Endothelial cell of umbilical vein (primary cell): ENCODE measurements at regions not wholly inside any gene's neighbourhood (a gene's known extent, or its start where the extent isn't known, plus 50 kb on each side); places are given as distances from the start of the nearest gene placed in this dataset.

Experiments
- BruUV-seq: library from RNA; stranded (reverse); fragments of 400-500 nt; replicated peaks from 2 replicates; lab custom pipeline; 2021; lab: Mats Ljungman, UMichigan
- CTCF ChIA-PET: fragments of 300-600, 350-600 bp; sonication (Branson Sonifier 250); formaldehyde crosslinking; loops from one replicate; lab custom pipeline; 2021; ENCODE audit warnings: antibody characterized with exemption, inconsistent platforms; lab: Charles Lee
- POLR2A ChIA-PET: fragments of 300-600, 350-600 bp; sonication (Branson Sonifier 250); formaldehyde crosslinking; loops from one replicate; lab custom pipeline; 2021; ENCODE audit warnings: antibody characterized with exemption, inconsistent platforms; lab: Charles Lee
- DNase-seq: peaks from one replicate; pipeline ENCODE4 v3.0.0-alpha.2; 2011; ENCODE audit warnings: low read depth, low spot score
- FAIRE-seq: peaks from 2 replicates; lab custom pipeline; 2011; peaks lifted over from hg19 to GRCh38; lab: Jason Lieb, UNC
- H2AFZ ChIP-seq: 2 replicates; pipeline ENCODE4 v1.6.0; 2012; ENCODE audit warnings: low read depth, low read length, control low read depth, inconsistent platforms
- H3K27ac ChIP-seq: 2 replicates; pipeline ENCODE4 v1.5.1; 2011; ENCODE audit warnings: low read depth, mild to moderate bottlenecking, control low read depth, low read length, moderate library complexity; ENCODE audit not compliant: insufficient read depth
- H3K27me3 ChIP-seq, 2 experiments: 2 replicates each; pipeline versions ENCODE4 v1.6.0 to v1.6.1; 2011; ENCODE audit warnings: low read length in 2 of 2, mixed read lengths in 1 of 2; ENCODE audit not compliant: control insufficient read depth in 2 of 2, insufficient read depth in 2 of 2
- H3K36me3 ChIP-seq, 2 experiments: 2 replicates in 1 of 2; 3 replicates in 1 of 2; pipeline ENCODE4 v1.5.1; 2011; ENCODE audit warnings: low read length in 2 of 2, mild to moderate bottlenecking in 1 of 2, moderate library complexity in 1 of 2; ENCODE audit not compliant: control insufficient read depth in 2 of 2, insufficient read depth in 2 of 2; ENCODE audit errors: extremely low read depth in 1 of 2
- H3K4me1 ChIP-seq: 3 replicates; pipeline ENCODE4 v1.5.1; 2011; ENCODE audit warnings: mild to moderate bottlenecking, low read length; ENCODE audit not compliant: control insufficient read depth, insufficient read depth; ENCODE audit errors: extremely low read depth
- H3K4me2 ChIP-seq: 2 replicates; pipeline ENCODE4 v1.6.1; 2011; ENCODE audit warnings: low read length, control low read depth, mixed read lengths; ENCODE audit not compliant: insufficient read depth
- H3K4me3 ChIP-seq, 3 experiments: fragments of 200-600 bp in 1 of 3; sonication (generic), shearing (Covaris generic) in 1 of 3; replicated peaks in 1 of 3; 2 replicates each; pipeline ENCODE4 v1.5.1; 2011 to 2016; ENCODE audit warnings: control low read depth in 3 of 3, low read length in 3 of 3, mild to moderate bottlenecking in 2 of 3, inconsistent platforms in 1 of 3, low read depth in 1 of 3, moderate library complexity in 1 of 3; ENCODE audit not compliant: insufficient read depth in 1 of 3
- H3K79me2 ChIP-seq: 2 replicates; pipeline ENCODE4 v1.6.0; 2012; ENCODE audit warnings: low read length, inconsistent platforms; ENCODE audit not compliant: control insufficient read depth, insufficient read depth
- H3K9ac ChIP-seq: replicated peaks from 2 replicates; pipeline ENCODE3; 2011; ENCODE audit warnings: low read length, control low read depth; ENCODE audit not compliant: insufficient read depth; ENCODE audit errors: extremely low read depth
- H3K9me1 ChIP-seq: replicated peaks from 3 replicates; pipeline ENCODE4 v1.6.0; 2011; ENCODE audit warnings: mild to moderate bottlenecking, low read length; ENCODE audit not compliant: control insufficient read depth, insufficient read depth; ENCODE audit errors: extremely low read depth
- H3K9me3 ChIP-seq: replicated peaks from 2 replicates; pipeline ENCODE4 v1.5.1; 2012; ENCODE audit warnings: low read length, inconsistent platforms; ENCODE audit not compliant: control insufficient read depth, insufficient read depth
- H4K20me1 ChIP-seq: replicated peaks from 2 replicates; pipeline ENCODE3; 2011; ENCODE audit warnings: mild to moderate bottlenecking, low read length; ENCODE audit not compliant: control insufficient read depth, insufficient read depth; ENCODE audit errors: extremely low read depth
- EZH2 ChIP-seq: IDR thresholded peaks from 2 replicates; pipeline ENCODE4 v1.6.1; 2012; ENCODE audit warnings: borderline replicate concordance, low read depth, mild to moderate bottlenecking, moderate library complexity, low read length, inconsistent platforms; ENCODE audit not compliant: severe bottlenecking
- FOS ChIP-seq: IDR thresholded peaks from 2 replicates; pipeline ENCODE4 v1.6.1; 2011; ENCODE audit warnings: mild to moderate bottlenecking, low read length, moderate library complexity, borderline replicate concordance; ENCODE audit not compliant: insufficient read depth
- GATA2 ChIP-seq: IDR thresholded peaks from 2 replicates; pipeline ENCODE4 v1.7.0; 2011; ENCODE audit warnings: low read depth, mild to moderate bottlenecking, moderate library complexity, mixed read lengths, low read length; ENCODE audit not compliant: insufficient read length, insufficient read depth
- JUN ChIP-seq: IDR thresholded peaks from 2 replicates; pipeline ENCODE4 v1.6.1; 2011; ENCODE audit warnings: borderline replicate concordance, low read depth; ENCODE audit not compliant: insufficient read length, insufficient read depth
- MYC ChIP-seq: IDR thresholded peaks from one replicate; pipeline ENCODE4 v1.6.1; 2011; ENCODE audit warnings: mild to moderate bottlenecking, low read depth, low read length
- POLR2A ChIP-seq: IDR thresholded peaks from 2 replicates; pipeline ENCODE4 v1.6.1; 2012; ENCODE audit warnings: low read depth, mild to moderate bottlenecking, control low read depth, low read length
- POLR2AphosphoS5 ChIP-seq: IDR thresholded peaks from 2 replicates; pipeline ENCODE4 v1.6.1; 2012; ENCODE audit warnings: low read depth, mild to moderate bottlenecking, control low read depth, low read length, moderate library complexity; ENCODE audit not compliant: insufficient read depth
- dilution Hi-C: fragments of 300-500 bp; cut with MboI; formaldehyde crosslinking; loops from one replicate; pipeline ENCODE4 v1.15.0; 2019; ENCODE audit warnings: low sequenced_read_pairs; ENCODE audit not compliant: extremely low pct_ligation_motif_present
- intact Hi-C: fragments of 100-400 bp; cut with micrococcal nuclease; formaldehyde crosslinking; loops from one replicate; pipeline ENCODE4 v1.10.0; 2022
- TF ChIP-seq, protein P1 (sequence below): IDR thresholded peaks from 2 replicates; pipeline ENCODE4 v1.6.1; 2011; ENCODE audit not compliant: insufficient read depth, insufficient read length
- TF ChIP-seq, protein P2 (sequence below), 2 donors: IDR thresholded peaks; 1 replicate in 1 of 2; 2 replicates in 1 of 2; pipeline ENCODE4 v1.5.1; 2011; ENCODE audit warnings: low read length in 2 of 2, mild to moderate bottlenecking in 2 of 2, moderate library complexity in 2 of 2, control low read depth in 1 of 2, inconsistent platforms in 1 of 2, low read depth in 1 of 2; ENCODE audit not compliant: insufficient read depth in 1 of 2; ENCODE audit errors: extremely low read depth in 1 of 2

DNA sequence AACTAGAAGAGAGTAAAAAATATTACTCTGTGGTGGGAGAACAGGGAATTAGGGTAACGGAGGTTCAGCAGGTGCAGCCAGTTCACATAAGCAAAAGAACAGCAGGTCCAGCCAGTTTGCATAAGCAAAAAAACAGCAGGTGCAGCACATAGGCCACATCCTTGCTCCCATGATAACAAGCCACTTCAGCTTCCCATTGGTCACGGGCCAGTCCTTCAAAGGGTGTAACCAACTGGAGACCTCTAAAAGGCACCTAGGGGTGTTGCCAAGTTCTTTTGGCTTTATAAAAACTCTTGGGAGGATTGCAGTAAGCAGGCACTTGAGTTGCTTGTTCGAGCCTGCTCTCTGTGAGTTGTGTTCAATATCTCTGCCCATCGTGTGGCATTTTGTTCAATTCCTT lies 488.1 kb downstream of the XYLT1 start:
- no peak for FAIRE-seq
- TF ChIP-seq JUN: no peak
- no peak for TF ChIP-seq GATA2
- no peak for TF ChIP-seq EZH2
- no peak for TF ChIP-seq POLR2A
- TF ChIP-seq, protein P1, sequence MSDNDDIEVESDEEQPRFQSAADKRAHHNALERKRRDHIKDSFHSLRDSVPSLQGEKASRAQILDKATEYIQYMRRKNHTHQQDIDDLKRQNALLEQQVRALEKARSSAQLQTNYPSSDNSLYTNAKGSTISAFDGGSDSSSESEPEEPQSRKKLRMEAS: no peak
- no peak for TF ChIP-seq FOS
- TF ChIP-seq MYC: no peak
- TF ChIP-seq POLR2AphosphoS5: no peak
- TF ChIP-seq, protein P2, sequence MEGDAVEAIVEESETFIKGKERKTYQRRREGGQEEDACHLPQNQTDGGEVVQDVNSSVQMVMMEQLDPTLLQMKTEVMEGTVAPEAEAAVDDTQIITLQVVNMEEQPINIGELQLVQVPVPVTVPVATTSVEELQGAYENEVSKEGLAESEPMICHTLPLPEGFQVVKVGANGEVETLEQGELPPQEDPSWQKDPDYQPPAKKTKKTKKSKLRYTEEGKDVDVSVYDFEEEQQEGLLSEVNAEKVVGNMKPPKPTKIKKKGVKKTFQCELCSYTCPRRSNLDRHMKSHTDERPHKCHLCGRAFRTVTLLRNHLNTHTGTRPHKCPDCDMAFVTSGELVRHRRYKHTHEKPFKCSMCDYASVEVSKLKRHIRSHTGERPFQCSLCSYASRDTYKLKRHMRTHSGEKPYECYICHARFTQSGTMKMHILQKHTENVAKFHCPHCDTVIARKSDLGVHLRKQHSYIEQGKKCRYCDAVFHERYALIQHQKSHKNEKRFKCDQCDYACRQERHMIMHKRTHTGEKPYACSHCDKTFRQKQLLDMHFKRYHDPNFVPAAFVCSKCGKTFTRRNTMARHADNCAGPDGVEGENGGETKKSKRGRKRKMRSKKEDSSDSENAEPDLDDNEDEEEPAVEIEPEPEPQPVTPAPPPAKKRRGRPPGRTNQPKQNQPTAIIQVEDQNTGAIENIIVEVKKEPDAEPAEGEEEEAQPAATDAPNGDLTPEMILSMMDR (IDR thresholded peaks at IDR 0.05; ENCODE audit: extremely low read depth in 1 of 2, insufficient read depth in 1 of 2, low read depth in 1 of 2, low read length in 2 of 2): no peak
- Histone ChIP-seq H4K20me1 (no peaks in the 10 kb centered on the region), H3K4me2 (no peak overlapping the region), H3K27me3 (no peaks in the 10 kb centered on the region), H3K36me3 (no peaks in the 10 kb centered on the region), H3K9ac (no peak overlapping the region), H3K4me3 (no peak overlapping the region), H3K9me1 (no peaks in the 10 kb centered on the region), H3K27ac (no peak overlapping the region), H3K79me2 (no peaks in the 10 kb centered on the region), H2AFZ (no peak overlapping the region), H3K9me3 (no peaks in the 10 kb centered on the region), H3K4me1 (no peaks in the 10 kb centered on the region)
- CTCF ChIA-PET: no interaction called here
- POLR2A ChIA-PET: no interaction called here
- dilution Hi-C loops: no loop called here
- no TSS peak for BruUV-seq
- no peak for DNase-seq
- intact Hi-C loops: no loop called here
